Fibroblast of mammary gland (primary cell): ENCODE measurements at regions not wholly inside any gene's neighbourhood (a gene's known extent, or its start where the extent isn't known, plus 50 kb on each side); places are given as distances from the start of the nearest gene placed in this dataset.
"Not testable (repeated sequence)": the region's sequence is repeated elsewhere in the genome, so short reads cannot be mapped to it uniquely, and the experiment has no call there.

ENCODE experiments used
- DNase-seq: peaks from one replicate; pipeline ENCODE4 v3.0.0-alpha.2; 2010; ENCODE audit warnings: low read depth
- H3K4me3 ChIP-seq: 2 replicates; pipeline ENCODE4 v1.5.1; 2011; ENCODE audit warnings: low read depth, mild to moderate bottlenecking, low read length, moderate library complexity; ENCODE audit not compliant: control insufficient read depth
- CTCF ChIP-seq: conservative IDR thresholded peaks from 2 replicates; pipeline ENCODE4 v1.5.1; 2011; ENCODE audit warnings: low read depth, low read length, inconsistent platforms; ENCODE audit not compliant: control insufficient read depth, insufficient read depth

- not testable (repeated sequence) for DNase-seq, H3K4me3 ChIP-seq
These were observed 75.1 kb downstream of the LYZL1 start for GRCh38 chr10:29363930-29364329.

GRCh38 chr10:29366206-29366605, 77.3 kb downstream of the LYZL1 start:
- DNase-seq, H3K4me3 ChIP-seq: not testable (repeated sequence)

- TF ChIP-seq CTCF: no peak
- no peak overlapping the region for H3K4me3 ChIP-seq
These were observed 80.5 kb downstream of the LYZL1 start for GRCh38 chr10:29369419-29369818.

GRCh38 chr10:29370097-29371092, 81.5 kb downstream of the LYZL1 start:
- TF ChIP-seq CTCF: no peak
- H3K4me3 ChIP-seq: no peak overlapping the region
- DNase-seq: peak; percentile 46

More at GRCh38 chr10:29369419-29369818, 80.5 kb downstream of the LYZL1 start:
- no peak for DNase-seq

- TF ChIP-seq CTCF: no peak
- DNase-seq: no peak
- no peak overlapping the region for H3K4me3 ChIP-seq
These were observed 84.0 kb downstream of the LYZL1 start for GRCh38 chr10:29372920-29373319.

- no peak for TF ChIP-seq CTCF
- no peak overlapping the region for H3K4me3 ChIP-seq
- DNase-seq: no peak
These were observed 85.3 kb downstream of the LYZL1 start for GRCh38 chr10:29374162-29374561.

GRCh38 chr10:29375888-29376287, 87.0 kb downstream of the LYZL1 start:
- TF ChIP-seq CTCF: no peak
- DNase-seq: no peak
- H3K4me3 ChIP-seq: no peak overlapping the region
